HEK293T (cell line): ENCODE measurements at regions not wholly inside any gene's neighbourhood (a gene's known extent, or its start where the extent isn't known, plus 50 kb on each side); places are given as distances from the start of the nearest gene placed in this dataset.

Source experiments
- CTCF ChIA-PET: fragments of 350-600 bp; formaldehyde crosslinking; extraction: SDS; loops from one replicate; lab custom pipeline; 2021; ENCODE audit warnings: antibody characterized with exemption, inconsistent platforms; lab: Yijun Ruan, JAX
- POLR2A ChIA-PET: fragments of 350-600 bp; formaldehyde crosslinking; extraction: SDS; loops from one replicate; lab custom pipeline; 2020; ENCODE audit warnings: antibody characterized with exemption, inconsistent platforms; lab: Yijun Ruan, JAX
- DNase-seq: peaks from one replicate; pipeline ENCODE4 v3.0.0; 2012; ENCODE audit warnings: mixed read lengths; ENCODE audit errors: extremely low spot score
- ARNT ChIP-seq: fragments of 450-650 bp; IDR thresholded peaks from 2 replicates; pipeline ENCODE4 v1.6.1; 2017; ENCODE audit warnings: mild to moderate bottlenecking
- BHLHE40 ChIP-seq: fragments of 450-650 bp; IDR thresholded peaks from 2 replicates; pipeline ENCODE4 v1.6.1; 2016; ENCODE audit warnings: mild to moderate bottlenecking, moderate library complexity, borderline replicate concordance
- CTBP1 ChIP-seq: fragments of 450-650 bp; IDR thresholded peaks from 2 replicates; pipeline ENCODE4 v1.6.1; 2016; ENCODE audit warnings: borderline replicate concordance
- ELF4 ChIP-seq: fragments of 450-650 bp; IDR thresholded peaks from 2 replicates; pipeline ENCODE4 v1.6.1; 2017; ENCODE audit warnings: antibody characterized with exemption
- FOXA1 ChIP-seq: fragments of 450-650 bp; IDR thresholded peaks from 2 replicates; pipeline ENCODE4 v1.6.1; 2016; ENCODE audit warnings: mild to moderate bottlenecking
- FOXK2 ChIP-seq: fragments of 450-650 bp; IDR thresholded peaks from 2 replicates; pipeline ENCODE4 v1.6.1; 2016; ENCODE audit warnings: mild to moderate bottlenecking
- FOXM1 ChIP-seq: fragments of 450-650 bp; IDR thresholded peaks from 2 replicates; pipeline ENCODE4 v1.6.1; 2017; ENCODE audit warnings: mild to moderate bottlenecking, borderline replicate concordance
- HDGF ChIP-seq: fragments of 450-650 bp; IDR thresholded peaks from 2 replicates; pipeline ENCODE4 v1.6.1; 2017; ENCODE audit warnings: antibody characterized with exemption, borderline replicate concordance
- L3MBTL2 ChIP-seq: fragments of 450-650 bp; conservative IDR thresholded peaks from 2 replicates; pipeline ENCODE4 v1.6.1; 2016; ENCODE audit warnings: mild to moderate bottlenecking
- LEF1 ChIP-seq: fragments of 450-650 bp; IDR thresholded peaks from 2 replicates; pipeline ENCODE4 v1.6.1; 2017; ENCODE audit warnings: mild to moderate bottlenecking, borderline replicate concordance
- NFRKB ChIP-seq: fragments of 450-650 bp; IDR thresholded peaks from 2 replicates; pipeline ENCODE4 v1.6.1; 2016; ENCODE audit warnings: mild to moderate bottlenecking, moderate library complexity
- PKNOX1 ChIP-seq: fragments of 450-650 bp; IDR thresholded peaks from 2 replicates; pipeline ENCODE4 v1.6.1; 2016
- SP1 ChIP-seq: fragments of 450-650 bp; IDR thresholded peaks from 2 replicates; pipeline ENCODE4 v1.6.1; 2017
- SUZ12 ChIP-seq: fragments of 450-650 bp; IDR thresholded peaks from 2 replicates; pipeline ENCODE4 v1.6.1; 2016; ENCODE audit warnings: mild to moderate bottlenecking
- TARDBP ChIP-seq: fragments of 450-650 bp; IDR thresholded peaks from 2 replicates; pipeline ENCODE4 v1.6.1; 2016
- ZNF384 ChIP-seq: fragments of 450-650 bp; IDR thresholded peaks from 2 replicates; pipeline ENCODE4 v1.6.1; 2016

- no peak for DNase-seq
- no peak for TF ChIP-seq SP1
- TF ChIP-seq LEF1, result no peak
- TF ChIP-seq PKNOX1, result no peak
- no peak for TF ChIP-seq FOXA1
- no peak for TF ChIP-seq BHLHE40
- no peak for TF ChIP-seq FOXK2
- TF ChIP-seq L3MBTL2, result no peak
- TF ChIP-seq HDGF, result no peak
- TF ChIP-seq NFRKB, result no peak
- no peak for TF ChIP-seq ARNT
- TF ChIP-seq TARDBP, result no peak
- TF ChIP-seq ZNF384, result no peak
- ChIA-PET POLR2A (no interaction called here), CTCF (no interaction called here)
Measured at GRCh38 chr9:88721025-88721424, 186.0 kb downstream of the NXNL2 start.

- POLR2A ChIA-PET, result no interaction called here
- CTCF ChIA-PET, result no interaction called here
- no peak for TF ChIP-seq PKNOX1
- no peak for TF ChIP-seq ZNF384
Measured at GRCh38 chr9:88721495-88722279, 186.7 kb downstream of the NXNL2 start.

GRCh38 chr9:88722753-88723152 is 187.8 kb downstream of the NXNL2 start:
- ChIA-PET POLR2A (no interaction called here), CTCF (no interaction called here)
- no peak for TF ChIP-seq SP1
- no peak for TF ChIP-seq LEF1
- no peak for TF ChIP-seq PKNOX1
- no peak for TF ChIP-seq FOXK2
- TF ChIP-seq SUZ12, result no peak
- no peak for TF ChIP-seq TARDBP
- no peak for TF ChIP-seq CTBP1
- no peak for TF ChIP-seq NFRKB
- no peak for TF ChIP-seq HDGF
- TF ChIP-seq ELF4, result no peak
- TF ChIP-seq ARNT, result no peak
- TF ChIP-seq ZNF384, result no peak
- TF ChIP-seq L3MBTL2, result no peak
- no peak for DNase-seq

More at GRCh38 chr9:88721495-88722279, 186.7 kb downstream of the NXNL2 start:
- DNase-seq, result no peak

GRCh38 chr9:88723751-88724150 is 188.8 kb downstream of the NXNL2 start:
- ChIA-PET CTCF (no interaction called here), POLR2A (no interaction called here)
- TF ChIP-seq L3MBTL2 (no peak), FOXM1 (no peak), FOXK2 (no peak), FOXA1 (no peak), BHLHE40 (no peak)
- DNase-seq, result no peak

- ChIA-PET CTCF (no interaction called here), POLR2A (no interaction called here)
Measured at GRCh38 chr9:88724331-88724730, 189.4 kb downstream of the NXNL2 start.

More at GRCh38 chr9:88724331-88724730, 189.4 kb downstream of the NXNL2 start:
- TF ChIP-seq ARNT (no peak), SUZ12 (no peak), NFRKB (no peak), FOXA1 (no peak), BHLHE40 (no peak), PKNOX1 (no peak), CTBP1 (no peak), TARDBP (no peak), L3MBTL2 (no peak), ZNF384 (no peak), LEF1 (no peak), FOXM1 (no peak), SP1 (no peak), ELF4 (no peak), FOXK2 (no peak), HDGF (no peak)
- DNase-seq, result no peak
